IMR-90 (cell line): ENCODE measurements at regions not wholly inside any gene's neighbourhood (a gene's known extent, or its start where the extent isn't known, plus 50 kb on each side); places are given as distances from the start of the nearest gene placed in this dataset.

Source experiments
- ATAC-seq: fragments of 200-7000 bp; cut with Tn5 transposase; 2 replicates; pipeline ENCODE4 v1.9.1; 2020; ENCODE audit warnings: low read depth, mild to moderate bottlenecking, moderate library complexity
- BruUV-seq: library from RNA; stranded (reverse); fragments of 400-500 nt; replicated peaks from 2 replicates; lab custom pipeline; 2021; lab: Mats Ljungman, UMichigan
- CTCF ChIA-PET: fragments of 300-600 bp; formaldehyde crosslinking; extraction: SDS; loops from one replicate; lab custom pipeline; 2021; ENCODE audit warnings: antibody characterized with exemption; lab: Yijun Ruan, JAX
- POLR2A ChIA-PET: fragments of 300-600 bp; sonication (Branson Sonifier 250); formaldehyde crosslinking; loops from one replicate; lab custom pipeline; 2022; ENCODE audit warnings: antibody characterized with exemption; ENCODE audit not compliant: unreplicated experiment; lab: Charles Lee
- DNase-seq: peaks from one replicate; pipeline ENCODE4 v3.0.0; 2013
- H2AFZ ChIP-seq: replicated peaks from 2 replicates; pipeline ENCODE3; 2013; ENCODE audit warnings: low read length, mild to moderate bottlenecking; ENCODE audit not compliant: poor library complexity
- H2AK5ac ChIP-seq: 2 replicates; pipeline ENCODE4 v1.6.1; 2013; ENCODE audit warnings: low read depth, low read length, inconsistent platforms
- H2AK9ac ChIP-seq: replicated peaks from 2 replicates; pipeline ENCODE3; 2013; ENCODE audit warnings: mild to moderate bottlenecking, low read depth, low read length, moderate library complexity; ENCODE audit not compliant: poor library complexity
- H2BK120ac ChIP-seq: 2 replicates; pipeline ENCODE4 v1.6.1; 2013; ENCODE audit warnings: low read depth, low read length, inconsistent platforms
- H2BK15ac ChIP-seq: 3 replicates; pipeline ENCODE4 v1.6.1; 2013; ENCODE audit warnings: low read depth, low read length, inconsistent platforms
- H2BK20ac ChIP-seq: 2 replicates; pipeline ENCODE4 v1.6.1; 2013; ENCODE audit warnings: low read depth, mild to moderate bottlenecking, inconsistent platforms, low read length, moderate library complexity
- H2BK5ac ChIP-seq: 2 replicates; pipeline ENCODE4 v1.6.1; 2013; ENCODE audit warnings: mild to moderate bottlenecking, low read depth, low read length, inconsistent platforms; ENCODE audit not compliant: poor library complexity, severe bottlenecking
- H3K14ac ChIP-seq: replicated peaks from 2 replicates; pipeline ENCODE4 v1.6.1; 2013; ENCODE audit warnings: low read depth, low read length, inconsistent platforms
- H3K18ac ChIP-seq: 2 replicates; pipeline ENCODE4 v1.6.1; 2013; ENCODE audit warnings: low read depth, low read length, control low read depth
- H3K23ac ChIP-seq: 2 replicates; pipeline ENCODE4 v1.6.1; 2013; ENCODE audit warnings: low read depth, low read length, inconsistent platforms
- H3K27ac ChIP-seq: 2 replicates; pipeline ENCODE4 v1.5.1; 2013; ENCODE audit warnings: mild to moderate bottlenecking, control low read depth, low read length; ENCODE audit not compliant: insufficient read depth
- H3K27me3 ChIP-seq: 2 replicates; pipeline ENCODE4 v1.6.1; 2013; ENCODE audit warnings: low read length; ENCODE audit not compliant: control insufficient read depth, insufficient read depth
- H3K36me3 ChIP-seq: 2 replicates; pipeline ENCODE4 v1.6.1; 2013; ENCODE audit warnings: low read length, mixed read lengths; ENCODE audit not compliant: control insufficient read depth, insufficient read depth
- H3K4ac ChIP-seq: 2 replicates; pipeline ENCODE4 v1.6.1; 2013; ENCODE audit warnings: low read depth, low read length, inconsistent platforms
- H3K4me1 ChIP-seq: 2 replicates; pipeline ENCODE4 v1.6.1; 2013; ENCODE audit warnings: low read length, mixed read lengths; ENCODE audit not compliant: control insufficient read depth, insufficient read depth
- H3K4me2 ChIP-seq: 2 replicates; pipeline ENCODE4 v1.6.1; 2013; ENCODE audit warnings: low read depth, mild to moderate bottlenecking, control low read depth, low read length, moderate library complexity
- H3K4me3 ChIP-seq: 2 replicates; pipeline ENCODE4 v1.5.1; 2013; ENCODE audit warnings: low read depth, mild to moderate bottlenecking, control low read depth, low read length, moderate library complexity; ENCODE audit not compliant: insufficient read depth
- H3K56ac ChIP-seq: 2 replicates; pipeline ENCODE4 v1.6.1; 2013; ENCODE audit warnings: low read length, inconsistent platforms; ENCODE audit not compliant: insufficient read depth; ENCODE audit errors: extremely low read depth
- H3K79me1 ChIP-seq, 2 experiments: 2 replicates each; pipeline ENCODE4 v1.6.1; 2013; ENCODE audit warnings: low read length in 2 of 2, inconsistent platforms in 1 of 2, low read depth in 1 of 2
- H3K9ac ChIP-seq: 2 replicates; pipeline ENCODE4 v1.6.1; 2013; ENCODE audit warnings: low read depth, low read length, control low read depth
- H3K9me1 ChIP-seq: 2 replicates; pipeline ENCODE4 v1.6.1; 2013; ENCODE audit warnings: low read length, inconsistent platforms; ENCODE audit not compliant: insufficient read depth
- H3K9me3 ChIP-seq: 2 replicates; pipeline ENCODE4 v1.6.1; 2013; ENCODE audit warnings: low read length; ENCODE audit not compliant: control insufficient read depth, insufficient read depth
- H4K20me1 ChIP-seq: 2 replicates; pipeline ENCODE4 v1.6.1; 2013; ENCODE audit warnings: low read length, inconsistent platforms; ENCODE audit not compliant: insufficient read depth
- H4K5ac ChIP-seq: 2 replicates; pipeline ENCODE4 v1.6.1; 2013; ENCODE audit warnings: mild to moderate bottlenecking, low read depth, low read length, control low read depth
- H4K8ac ChIP-seq, 2 experiments: 2 replicates each; pipeline ENCODE4 v1.6.1; 2013; ENCODE audit warnings: low read depth in 2 of 2, low read length in 2 of 2, control low read depth in 1 of 2, inconsistent platforms in 1 of 2
- H4K91ac ChIP-seq: 2 replicates; pipeline ENCODE4 v1.6.1; 2013; ENCODE audit warnings: low read depth, low read length, inconsistent platforms; ENCODE audit not compliant: insufficient read depth
- BHLHE40 ChIP-seq: fragments of 150-350 bp; IDR thresholded peaks from 2 replicates; pipeline ENCODE4 v1.6.1; 2016; ENCODE audit warnings: mild to moderate bottlenecking, low read depth, low read length
- CEBPB ChIP-seq: IDR thresholded peaks from 2 replicates; pipeline ENCODE4 v1.6.1; 2012; ENCODE audit warnings: low read depth, low read length, improper control_type of control experiment
- CHD1 ChIP-seq: IDR thresholded peaks from 2 replicates; pipeline ENCODE4 v1.6.1; 2012; ENCODE audit warnings: low read depth, low read length, improper control_type of control experiment
- FOS ChIP-seq: fragments of 150-350 bp; IDR thresholded peaks from 2 replicates; pipeline ENCODE4 v1.6.1; 2016; ENCODE audit warnings: low read depth, low read length
- MAFK ChIP-seq: IDR thresholded peaks from 2 replicates; pipeline ENCODE4 v1.6.1; 2012; ENCODE audit warnings: low read depth, low read length, improper control_type of control experiment
- MAZ ChIP-seq: IDR thresholded peaks from 2 replicates; pipeline ENCODE4 v1.6.1; 2012; ENCODE audit warnings: low read depth, mild to moderate bottlenecking, low read length, improper control_type of control experiment, moderate library complexity, borderline replicate concordance
- MXI1 ChIP-seq: IDR thresholded peaks from 2 replicates; pipeline ENCODE4 v1.6.1; 2012; ENCODE audit warnings: low read depth, mild to moderate bottlenecking, low read length, moderate library complexity, borderline replicate concordance
- NFE2L2 ChIP-seq: fragments of 150-350 bp; IDR thresholded peaks from 2 replicates; pipeline ENCODE4 v1.6.1; 2016; ENCODE audit warnings: low read depth, mild to moderate bottlenecking, low read length
- POLR2A ChIP-seq: IDR thresholded peaks from 2 replicates; pipeline ENCODE4 v1.6.1; 2012; ENCODE audit warnings: mild to moderate bottlenecking, low read depth, low read length
- RAD21 ChIP-seq: IDR thresholded peaks from 2 replicates; pipeline ENCODE4 v1.6.1; 2012; ENCODE audit warnings: low read length, improper control_type of control experiment
- RCOR1 ChIP-seq: IDR thresholded peaks from 2 replicates; pipeline ENCODE4 v1.6.1; 2012; ENCODE audit warnings: mild to moderate bottlenecking, low read length, improper control_type of control experiment; ENCODE audit not compliant: insufficient replicate concordance
- RFX5 ChIP-seq: IDR thresholded peaks from 2 replicates; pipeline ENCODE4 v1.8.0; 2012; ENCODE audit warnings: low read depth, mild to moderate bottlenecking, low read length, moderate library complexity
- SMC3 ChIP-seq: fragments of 150-350 bp; IDR thresholded peaks from 2 replicates; pipeline ENCODE4 v1.6.1; 2016; ENCODE audit warnings: low read depth, mild to moderate bottlenecking, antibody characterized with exemption, low read length, moderate library complexity
- WGBS, 2 experiments: methylation state at CpG; one replicate each; pipeline versions ENCODE4 v1.1.5 to v1.1.7; 2013; ENCODE audit warnings: missing lambda C conversion rate in 2 of 2; ENCODE audit not compliant: insufficient read length in 1 of 2; ENCODE audit errors: extremely low coverage in 2 of 2; 5-methylcytosine and 5-hydroxymethylcytosine counted together
- dilution Hi-C: fragments of 300-500 bp; cut with HindIII; formaldehyde crosslinking; loops from one replicate; pipeline ENCODE4 v1.14.3; 2018; ENCODE audit warnings: low sequenced_read_pairs; ENCODE audit not compliant: unreplicated experiment
- in situ Hi-C: fragments of 300-500 bp; cut with MboI; formaldehyde crosslinking; loops from 3 replicates; pipeline ENCODE4 v1.14.3; 2019; ENCODE audit warnings: low sequenced_read_pairs, inconsistent platforms, mixed read lengths
- intact Hi-C: fragments of 100-400 bp; cut with micrococcal nuclease; formaldehyde crosslinking; loops from 2 replicates; pipeline ENCODE4 v1.10.0; 2022
- TF ChIP-seq, protein P1 (sequence below): fragments of 150-350 bp; IDR thresholded peaks from 2 replicates; pipeline ENCODE4 v1.6.1; 2017; ENCODE audit warnings: mild to moderate bottlenecking, antibody characterized with exemption, low read length, low read depth
- TF ChIP-seq, protein P2 (sequence below): conservative IDR thresholded peaks from 2 replicates; pipeline ENCODE4 v1.5.1; 2012; ENCODE audit warnings: mild to moderate bottlenecking, low read depth, low read length, improper control_type of control experiment
- TF ChIP-seq, protein P3 (sequence below): fragments of 150-350 bp; IDR thresholded peaks from 2 replicates; pipeline ENCODE4 v1.6.1; 2016; ENCODE audit warnings: low read depth, mild to moderate bottlenecking, low read length, moderate library complexity, borderline replicate concordance

DNA sequence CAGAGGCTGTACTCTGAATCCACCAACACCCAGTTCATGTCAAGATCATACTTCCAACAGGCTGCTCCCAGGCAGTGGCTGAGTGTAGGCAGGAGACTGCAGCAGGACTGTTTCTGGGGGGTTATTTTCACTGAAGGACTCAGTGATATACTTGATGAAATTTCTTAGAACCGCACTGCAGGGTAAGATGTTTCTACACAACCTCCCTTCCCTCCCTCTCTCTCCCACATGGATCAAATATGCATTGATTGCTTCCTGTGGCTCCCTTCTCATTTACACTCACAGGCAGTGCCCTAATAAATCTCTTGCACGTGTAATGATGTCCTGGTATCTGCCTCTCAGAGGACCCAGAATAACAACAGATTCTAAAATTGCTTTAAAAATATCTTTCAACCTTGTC lies 251.3 kb upstream of the CCDC179 start:
- H2BK20ac ChIP-seq, result peak overlapping the region; percentile 54
- ChIA-PET POLR2A (no interaction called here), CTCF (no interaction called here)
- H3K23ac ChIP-seq, result peak overlapping the region; percentile 70; the same call in 1 of the 2 replicates
- H3K36me3 ChIP-seq, result no peaks in the 10 kb centered on the region
- peak overlapping the region; percentile 56 for H2BK120ac ChIP-seq
- H2AK9ac ChIP-seq, result no peak overlapping the region
- ATAC-seq (no peak), DNase-seq (no peak)
- H3K9ac ChIP-seq, result 0 out of 2 replicates have a peak overlapping the region, but pooled peaks have one; percentile 23
- H3K79me1 ChIP-seq, result no peaks in the 10 kb centered on the region
- no peak overlapping the region for H3K4me3 ChIP-seq
- no peaks in the 10 kb centered on the region; the same call in 1 of the 2 replicates for H3K9me3 ChIP-seq
- 0 out of 2 replicates have a peak, but pooled peaks cover 5% of the 10 kb centered on the region for H3K9me1 ChIP-seq
- H4K20me1 ChIP-seq, result no peaks in the 10 kb centered on the region
- no peak overlapping the region for H2AFZ ChIP-seq
- BruUV-seq, result no TSS peak
- dilution Hi-C loops (no loop called here), intact Hi-C loops (loop anchor here (5.0 to 10.0 kb wide), 4 partner anchors 234 to 973 kb away; no protein-coding TSS in a partner anchor), in situ Hi-C loops (loop anchor here (5.0 to 25.0 kb wide), 3 partner anchors 87 to 1276 kb away; no protein-coding TSS in a partner anchor)
- no peak overlapping the region for H2BK5ac ChIP-seq
- peak overlapping the region; percentile 7; the same call in 1 of the 2 replicates for H3K27ac ChIP-seq
- TF ChIP-seq CHD1, result no peak
- no peak for TF ChIP-seq MAFK
- no peak for TF ChIP-seq POLR2A
- TF ChIP-seq MAZ, result no peak
- no peak for TF ChIP-seq FOS
- TF ChIP-seq RCOR1, result no peak
- no peak for TF ChIP-seq MXI1
- TF ChIP-seq, protein P1, sequence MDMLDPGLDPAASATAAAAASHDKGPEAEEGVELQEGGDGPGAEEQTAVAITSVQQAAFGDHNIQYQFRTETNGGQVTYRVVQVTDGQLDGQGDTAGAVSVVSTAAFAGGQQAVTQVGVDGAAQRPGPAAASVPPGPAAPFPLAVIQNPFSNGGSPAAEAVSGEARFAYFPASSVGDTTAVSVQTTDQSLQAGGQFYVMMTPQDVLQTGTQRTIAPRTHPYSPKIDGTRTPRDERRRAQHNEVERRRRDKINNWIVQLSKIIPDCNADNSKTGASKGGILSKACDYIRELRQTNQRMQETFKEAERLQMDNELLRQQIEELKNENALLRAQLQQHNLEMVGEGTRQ, result no peak
- TF ChIP-seq NFE2L2, result no peak
- no peak for TF ChIP-seq RFX5
- TF ChIP-seq CEBPB, result no peak
- no peak for TF ChIP-seq BHLHE40
- TF ChIP-seq, protein P2, sequence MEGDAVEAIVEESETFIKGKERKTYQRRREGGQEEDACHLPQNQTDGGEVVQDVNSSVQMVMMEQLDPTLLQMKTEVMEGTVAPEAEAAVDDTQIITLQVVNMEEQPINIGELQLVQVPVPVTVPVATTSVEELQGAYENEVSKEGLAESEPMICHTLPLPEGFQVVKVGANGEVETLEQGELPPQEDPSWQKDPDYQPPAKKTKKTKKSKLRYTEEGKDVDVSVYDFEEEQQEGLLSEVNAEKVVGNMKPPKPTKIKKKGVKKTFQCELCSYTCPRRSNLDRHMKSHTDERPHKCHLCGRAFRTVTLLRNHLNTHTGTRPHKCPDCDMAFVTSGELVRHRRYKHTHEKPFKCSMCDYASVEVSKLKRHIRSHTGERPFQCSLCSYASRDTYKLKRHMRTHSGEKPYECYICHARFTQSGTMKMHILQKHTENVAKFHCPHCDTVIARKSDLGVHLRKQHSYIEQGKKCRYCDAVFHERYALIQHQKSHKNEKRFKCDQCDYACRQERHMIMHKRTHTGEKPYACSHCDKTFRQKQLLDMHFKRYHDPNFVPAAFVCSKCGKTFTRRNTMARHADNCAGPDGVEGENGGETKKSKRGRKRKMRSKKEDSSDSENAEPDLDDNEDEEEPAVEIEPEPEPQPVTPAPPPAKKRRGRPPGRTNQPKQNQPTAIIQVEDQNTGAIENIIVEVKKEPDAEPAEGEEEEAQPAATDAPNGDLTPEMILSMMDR, result no peak
- TF ChIP-seq SMC3, result no peak
- TF ChIP-seq RAD21, result no peak
- TF ChIP-seq, protein P3, sequence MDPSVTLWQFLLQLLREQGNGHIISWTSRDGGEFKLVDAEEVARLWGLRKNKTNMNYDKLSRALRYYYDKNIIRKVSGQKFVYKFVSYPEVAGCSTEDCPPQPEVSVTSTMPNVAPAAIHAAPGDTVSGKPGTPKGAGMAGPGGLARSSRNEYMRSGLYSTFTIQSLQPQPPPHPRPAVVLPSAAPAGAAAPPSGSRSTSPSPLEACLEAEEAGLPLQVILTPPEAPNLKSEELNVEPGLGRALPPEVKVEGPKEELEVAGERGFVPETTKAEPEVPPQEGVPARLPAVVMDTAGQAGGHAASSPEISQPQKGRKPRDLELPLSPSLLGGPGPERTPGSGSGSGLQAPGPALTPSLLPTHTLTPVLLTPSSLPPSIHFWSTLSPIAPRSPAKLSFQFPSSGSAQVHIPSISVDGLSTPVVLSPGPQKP, result no peak
- no peak overlapping the region for H2AK5ac ChIP-seq
- H2BK15ac ChIP-seq, result no peak overlapping the region
- H3K4me2 ChIP-seq, result no peak overlapping the region
- peak overlapping the region; percentile 48 for H3K4ac ChIP-seq
- peaks cover 9% of the 10 kb centered on the region for H3K4me1 ChIP-seq
- peak overlapping the region; percentile 70 for H4K91ac ChIP-seq
- peak overlapping the region; percentile 71 for H3K18ac ChIP-seq
- peak overlapping the region; percentile 80 for H4K5ac ChIP-seq
- no CpG with 5 or more reads among the region's 2 CpGs for WGBS, 2 experiments
- H4K8ac ChIP-seq, result peak overlapping the region in 1 of 2 experiments; percentile 32; a peak in 2 of 4 replicates
- H3K14ac ChIP-seq, result peak overlapping the region; percentile 3; the same call in 1 of the 2 replicates
- peak overlapping the region; percentile 1; the same call in 1 of the 2 replicates for H3K56ac ChIP-seq
- H3K27me3 ChIP-seq, result no peaks in the 10 kb centered on the region
